Stimulated activated CD4-positive, alpha-beta T cell treated with anti-CD3 and anti-CD28 coated beads, Interleukin-1b, Interleukin-23, amount 100 ng/mL, for 4 hours (primary cell): ENCODE measurements at regions not wholly inside any gene's neighbourhood (a gene's known extent, or its start where the extent isn't known, plus 50 kb on each side); places are given as distances from the start of the nearest gene placed in this dataset.

Source experiments
- DNase-seq, 2 donors: peaks; one replicate each; pipeline ENCODE4 v3.0.0-alpha.2; 2020; ENCODE audit warnings: low read depth in 2 of 2

DNA sequence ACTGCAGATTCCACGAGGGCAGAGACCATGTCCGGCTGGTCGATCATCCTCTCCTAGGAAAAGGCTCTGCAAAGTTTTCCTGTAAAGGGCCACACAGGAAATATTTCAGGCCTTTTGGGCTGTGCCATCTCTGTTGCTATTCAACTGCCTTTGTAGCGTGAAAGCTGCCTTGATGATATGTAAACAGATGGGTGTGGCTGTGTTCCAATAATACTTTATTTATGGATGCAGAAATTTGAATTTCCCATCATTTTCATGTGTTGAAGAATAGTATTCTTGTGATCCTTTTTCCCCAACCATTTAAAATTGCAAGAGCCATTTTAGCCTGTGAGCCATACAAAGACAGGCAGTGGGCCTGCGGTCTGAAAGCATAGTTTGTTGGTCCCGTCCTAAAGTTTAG is 950.7 kb upstream of the RBFOX1 start:
- no peak for DNase-seq

DNA sequence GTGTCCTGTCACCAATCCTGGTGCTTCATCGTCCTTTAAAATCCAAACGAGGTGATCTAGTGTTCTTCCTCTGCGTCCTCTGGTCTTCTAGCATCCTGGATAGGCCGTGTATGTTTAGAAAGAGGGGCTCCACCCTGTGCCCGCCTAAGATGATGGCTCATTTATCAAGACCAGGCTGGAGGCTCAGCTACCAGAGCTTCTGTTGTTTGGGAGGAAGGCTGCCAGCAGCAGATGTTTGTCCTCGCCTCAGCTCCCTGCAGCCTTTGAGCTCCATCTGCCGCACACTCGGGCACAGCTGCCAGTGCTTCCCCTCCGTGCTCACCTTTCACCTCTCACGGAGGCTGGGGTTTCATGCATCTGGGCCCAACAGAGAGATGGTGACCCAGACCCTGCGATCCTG is 954.7 kb upstream of the RBFOX1 start:
- DNase-seq, result no peak

DNA sequence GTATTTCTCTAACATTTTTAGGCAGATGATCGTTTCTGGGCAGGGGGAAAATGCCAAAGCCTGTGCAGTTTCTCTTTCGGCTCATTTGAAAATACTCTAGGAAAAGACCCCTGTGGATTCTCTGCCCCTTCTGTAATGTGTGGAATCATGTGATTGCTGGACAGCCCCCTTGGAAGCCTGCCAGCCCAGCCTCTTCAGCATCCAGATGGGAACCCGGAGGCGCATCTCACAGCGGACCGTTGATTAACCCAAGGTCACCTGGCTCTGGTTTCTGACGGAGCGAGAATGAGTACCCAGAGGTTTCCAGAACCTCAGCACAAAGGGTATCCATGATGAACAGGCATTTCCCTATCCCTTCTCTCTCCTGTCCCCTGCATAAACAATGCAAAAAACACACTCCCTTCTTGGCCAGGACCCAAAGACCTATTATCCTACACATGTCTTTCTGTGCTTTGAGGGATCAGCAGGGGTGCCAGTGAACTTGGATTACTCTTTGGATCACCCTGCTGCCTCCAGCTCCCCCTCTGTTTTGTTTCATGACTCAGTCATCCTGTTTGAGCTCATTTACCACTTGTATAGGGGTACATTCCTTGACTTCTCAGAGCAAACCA is 957.1 kb upstream of the RBFOX1 start:
- DNase-seq, result no peak

DNA sequence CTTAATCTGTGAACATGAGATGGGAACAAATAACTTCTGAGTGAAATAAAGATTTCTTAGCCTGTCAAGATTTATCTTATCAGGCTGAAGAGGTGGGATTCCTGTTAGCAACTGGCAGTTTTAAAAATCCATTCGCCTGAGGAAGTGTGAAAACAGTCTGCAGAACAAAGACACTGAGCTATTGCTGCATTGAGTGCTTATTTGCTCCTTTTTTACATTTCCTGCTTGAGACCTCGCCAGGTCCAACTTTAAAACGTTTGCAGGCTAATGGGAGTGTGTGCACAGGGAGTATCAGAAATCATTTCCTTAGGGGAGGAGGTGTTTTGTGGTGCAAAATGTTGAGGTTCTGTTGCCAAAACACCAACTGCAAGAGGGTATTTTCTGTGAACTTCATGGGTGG is 957.8 kb upstream of the RBFOX1 start:
- DNase-seq, result no peak

DNA sequence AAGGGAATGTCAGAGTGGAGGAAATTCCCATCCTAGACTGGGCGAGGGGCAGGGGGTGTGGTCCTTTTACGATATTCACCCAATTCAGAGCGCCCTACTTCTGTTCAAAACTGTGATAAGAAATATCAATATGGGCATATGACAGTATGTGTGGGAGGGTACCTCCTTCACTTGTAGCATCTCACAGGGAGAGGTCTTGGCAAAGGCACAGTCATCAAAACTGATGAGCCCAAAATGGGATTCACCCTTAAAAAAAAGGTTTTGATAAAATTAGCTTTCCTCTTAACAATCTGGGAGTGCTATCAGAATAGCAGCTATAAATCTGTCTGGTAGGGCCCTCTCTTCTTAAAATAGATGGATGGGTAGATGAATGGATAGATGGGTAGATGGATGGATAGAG is 967.8 kb upstream of the RBFOX1 start:
- DNase-seq, result no peak

DNA sequence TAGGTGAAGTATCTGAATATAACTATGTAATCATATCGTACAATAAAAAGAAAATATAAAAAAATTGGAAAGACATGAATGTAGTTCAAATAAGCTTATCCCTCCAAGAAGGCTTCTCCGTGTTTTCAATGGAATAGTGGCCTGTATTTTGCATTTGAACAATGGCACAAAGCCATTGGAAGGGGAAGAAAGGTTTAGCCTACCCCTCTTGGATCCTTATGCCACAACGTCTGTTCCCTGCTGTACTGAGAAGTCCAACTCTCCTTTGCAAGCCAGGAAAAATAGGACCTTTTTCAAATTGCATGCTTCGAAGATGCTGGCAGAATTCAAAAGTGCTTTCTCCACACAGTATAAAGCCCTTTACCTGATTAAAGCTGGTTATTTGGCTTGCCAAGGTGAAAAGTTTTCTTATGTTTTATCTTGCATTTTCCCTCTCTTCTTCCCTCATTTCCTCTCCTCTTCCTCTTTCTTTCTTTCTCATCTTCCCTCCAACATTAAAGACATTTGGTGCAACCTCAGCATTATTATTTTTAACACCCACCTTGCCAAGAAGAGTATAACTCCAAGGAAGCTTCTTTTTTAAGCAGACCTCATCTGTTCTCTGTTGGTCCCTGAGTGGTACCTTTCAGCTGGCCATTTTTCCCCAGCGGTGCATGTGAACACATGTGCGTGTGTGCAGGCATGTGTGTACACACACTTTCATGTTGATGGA is 968.6 kb upstream of the RBFOX1 start:
- no peak for DNase-seq

DNA sequence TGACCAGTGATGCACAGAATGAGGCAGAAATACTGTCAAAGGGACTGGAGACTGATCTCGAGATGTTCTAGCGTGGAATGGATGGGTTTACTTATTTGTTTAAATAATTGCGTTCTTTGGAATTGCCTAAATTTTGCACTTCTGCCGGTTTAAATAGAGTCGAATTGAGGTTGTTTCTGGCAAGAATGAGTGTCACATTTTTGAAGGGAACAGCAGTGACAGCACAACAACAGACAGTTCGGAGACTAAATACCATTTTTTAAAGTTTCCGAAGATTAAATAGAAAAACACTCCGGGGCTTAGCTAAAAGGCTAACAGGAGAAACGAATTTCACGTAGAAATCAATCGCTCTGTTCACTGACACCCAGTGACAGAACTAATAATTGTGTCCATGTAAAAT is 969.2 kb upstream of the RBFOX1 start:
- DNase-seq, result no peak

DNA sequence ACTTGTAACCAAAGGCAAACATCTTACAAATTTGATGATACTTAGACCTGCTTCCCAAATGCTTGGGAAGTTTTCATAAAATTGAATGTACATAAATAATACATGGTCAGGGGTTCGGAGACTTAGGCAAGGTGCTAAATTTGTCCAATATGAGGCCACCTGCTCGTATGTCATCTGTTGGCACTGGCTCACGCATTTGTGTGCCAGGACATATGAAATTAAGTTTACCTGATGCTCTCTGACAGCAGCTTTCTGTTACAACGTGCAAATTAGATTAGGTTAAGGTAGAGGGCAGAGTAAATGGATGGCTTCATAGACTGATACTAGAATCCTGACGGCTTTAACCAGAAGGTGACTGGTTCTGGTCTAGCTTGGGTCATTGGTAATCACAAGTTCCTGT is 970.3 kb upstream of the RBFOX1 start:
- no peak for DNase-seq

DNA sequence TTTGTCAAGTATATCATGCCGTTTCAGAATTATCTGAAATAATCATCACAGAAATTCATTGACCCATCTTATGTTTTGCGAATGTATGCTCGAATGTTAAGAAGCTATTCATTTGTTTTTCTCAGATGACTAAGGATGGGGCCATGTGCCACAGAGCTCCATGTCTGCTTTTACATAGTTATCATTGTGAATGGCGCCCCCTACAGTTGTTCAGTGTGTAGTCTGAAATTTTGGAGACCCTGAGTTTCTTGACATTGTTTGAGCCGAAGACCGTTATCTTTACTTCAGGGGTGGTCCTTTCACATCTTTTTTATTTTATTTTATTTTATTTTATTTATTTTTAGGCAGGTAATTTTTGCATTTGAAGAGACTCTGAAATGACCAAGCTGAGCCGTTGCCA is 972.0 kb upstream of the RBFOX1 start:
- DNase-seq, result no peak

DNA sequence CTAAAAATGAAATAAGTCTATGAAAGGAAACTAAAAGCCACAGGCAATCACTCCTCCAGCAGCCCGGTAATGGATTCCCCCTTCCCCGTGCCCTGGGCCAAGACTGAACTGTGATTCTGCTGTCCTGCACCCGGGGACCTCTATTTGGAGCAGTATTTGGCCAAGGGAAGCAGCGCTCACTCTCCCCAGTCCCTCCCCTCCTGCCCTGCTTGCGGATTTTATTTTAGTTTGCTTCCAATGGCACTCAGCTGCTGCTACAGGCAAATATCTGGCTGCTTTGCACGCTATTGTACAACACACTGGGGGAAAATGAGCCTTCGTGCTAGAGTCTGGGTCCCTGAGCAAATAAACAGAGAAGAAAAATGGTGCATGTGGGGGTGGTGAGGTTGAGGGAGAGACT is 975.7 kb upstream of the RBFOX1 start:
- DNase-seq, result no peak

DNA sequence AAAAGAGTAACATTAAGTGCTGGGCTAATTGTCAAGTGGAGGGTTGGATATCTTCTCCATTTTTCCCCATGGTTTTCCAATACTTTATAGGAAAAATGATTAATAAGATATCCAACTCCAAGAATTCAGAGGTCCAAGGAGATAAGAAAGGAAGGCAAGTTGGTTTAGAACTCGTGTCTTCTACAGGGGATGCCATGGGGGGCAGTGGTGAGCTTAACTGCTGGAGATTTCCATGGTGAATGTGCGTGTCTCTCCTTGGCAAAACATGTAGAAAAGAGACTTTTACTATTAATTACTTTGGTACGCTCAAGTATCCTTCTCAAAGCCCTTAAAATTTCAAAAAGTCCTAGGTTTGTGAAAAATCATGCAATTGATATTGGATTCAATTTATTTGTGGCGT is 982.9 kb upstream of the RBFOX1 start:
- no peak for DNase-seq

DNA sequence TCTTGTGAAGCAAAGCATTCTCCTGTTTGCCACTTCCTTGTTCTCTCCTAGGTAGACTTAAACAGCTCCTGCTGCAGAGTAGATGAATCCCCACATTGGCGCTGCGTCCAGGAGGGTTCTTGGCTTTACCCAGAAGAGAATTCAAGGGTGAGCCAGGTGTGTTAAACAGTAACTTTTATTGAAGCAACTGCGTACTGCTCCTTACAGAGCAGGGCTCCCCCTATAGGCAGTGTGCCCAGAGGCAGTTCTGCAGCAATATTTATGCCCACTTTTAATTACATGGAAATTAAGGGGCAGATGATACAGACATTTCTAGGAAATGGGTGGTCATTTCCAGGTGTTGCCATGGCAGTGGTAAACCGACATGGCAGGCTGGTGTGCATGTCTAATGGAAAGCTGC is 987.6 kb upstream of the RBFOX1 start:
- DNase-seq, result no peak

DNA sequence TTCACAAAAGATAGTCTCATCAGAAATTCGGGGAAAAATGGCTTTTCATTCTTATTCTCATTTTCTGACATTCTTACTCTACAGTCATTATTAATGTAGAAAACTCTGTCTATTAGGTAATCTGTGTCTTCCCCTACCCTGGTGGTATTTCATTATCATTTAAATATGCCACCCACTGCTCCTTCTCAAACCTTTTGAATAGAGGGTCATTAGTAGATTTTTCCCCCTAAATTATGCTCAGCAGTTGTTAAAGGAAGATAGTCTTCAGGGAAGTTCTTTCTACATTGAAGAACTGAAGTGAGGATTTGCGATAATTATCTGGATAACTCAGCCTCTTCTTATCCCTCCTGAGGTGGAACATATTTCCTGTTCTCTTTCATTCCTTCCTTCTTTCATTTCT is 989.5 kb upstream of the RBFOX1 start:
- DNase-seq, result no peak

DNA sequence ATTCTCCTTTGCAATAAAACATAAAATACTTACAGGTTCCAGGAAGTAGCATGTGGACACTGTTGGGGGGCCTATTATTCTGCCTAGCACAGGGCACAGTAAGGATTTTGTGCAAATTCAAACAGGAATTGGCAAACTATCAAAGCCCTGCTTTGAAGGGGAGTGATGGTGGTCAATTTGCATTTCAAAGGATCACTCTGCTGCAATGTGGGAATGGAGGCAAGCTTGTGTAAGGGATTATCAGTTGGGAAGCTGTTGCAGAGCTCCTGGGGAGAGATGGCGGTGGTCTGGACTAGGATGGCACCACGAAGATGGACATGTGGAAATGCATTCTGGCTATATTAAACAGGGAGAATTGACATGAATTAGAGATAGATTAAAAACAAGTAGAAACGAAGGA is 990.7 kb upstream of the RBFOX1 start:
- DNase-seq, result no peak

DNA sequence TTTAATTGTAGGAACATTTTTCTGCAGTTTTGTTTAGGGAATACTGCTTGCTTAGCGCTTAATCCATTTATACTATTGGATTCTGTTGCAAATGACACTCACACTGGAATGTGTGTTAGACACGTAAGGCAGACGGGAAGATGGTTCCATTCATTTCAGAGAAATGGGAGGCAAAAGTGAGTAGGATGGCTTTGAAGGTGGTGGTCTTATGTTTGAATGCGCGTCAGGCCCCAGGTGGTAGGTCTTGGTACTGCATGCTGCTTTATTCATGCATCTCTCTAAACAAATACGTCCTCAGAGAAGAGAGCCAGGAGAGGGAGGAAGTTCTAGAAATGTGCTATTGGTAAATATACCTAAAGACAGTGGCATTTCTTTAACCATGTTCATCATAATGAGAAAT is 997.6 kb upstream of the RBFOX1 start:
- DNase-seq, result no peak

DNA sequence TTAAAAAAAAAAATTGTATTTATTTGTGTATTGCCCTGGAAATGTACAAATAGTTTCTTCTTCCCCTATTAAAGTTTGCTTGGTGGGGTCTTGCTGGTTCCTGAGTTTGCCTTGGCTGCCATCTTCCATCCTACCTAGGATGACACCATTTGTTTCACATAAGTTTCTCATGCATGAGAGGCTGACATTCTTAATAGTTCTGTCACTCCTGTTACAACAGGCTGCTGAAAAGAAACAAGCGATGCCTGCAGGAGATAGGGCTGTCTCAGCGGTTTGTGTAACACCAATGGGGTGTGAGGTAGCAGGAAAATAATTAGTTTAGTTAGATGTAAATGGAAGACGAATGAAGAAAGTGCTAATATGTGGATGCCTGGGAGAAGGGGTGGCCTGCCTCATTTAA is 1000.9 kb upstream of the RBFOX1 start:
- DNase-seq, result no peak

DNA sequence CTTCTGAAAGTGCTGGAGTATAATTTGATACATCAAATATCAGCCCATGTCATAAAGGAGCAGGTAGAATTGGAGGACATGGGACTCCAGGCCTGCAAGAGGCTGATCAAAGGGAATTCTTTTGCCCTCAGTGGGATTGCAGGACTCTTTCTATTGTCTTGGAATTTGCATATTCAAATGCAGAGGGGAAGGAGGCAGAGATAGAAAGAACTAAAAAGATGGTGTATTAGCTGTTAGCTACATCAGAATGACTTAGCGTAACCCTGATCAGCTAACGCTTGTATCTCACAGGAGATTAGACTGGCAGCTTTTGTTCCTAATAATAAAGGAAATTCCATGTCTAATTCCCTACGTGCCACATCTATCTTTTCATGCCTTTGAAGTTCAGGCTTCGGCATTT is 1014.7 kb upstream of the RBFOX1 start:
- DNase-seq, result no peak

DNA sequence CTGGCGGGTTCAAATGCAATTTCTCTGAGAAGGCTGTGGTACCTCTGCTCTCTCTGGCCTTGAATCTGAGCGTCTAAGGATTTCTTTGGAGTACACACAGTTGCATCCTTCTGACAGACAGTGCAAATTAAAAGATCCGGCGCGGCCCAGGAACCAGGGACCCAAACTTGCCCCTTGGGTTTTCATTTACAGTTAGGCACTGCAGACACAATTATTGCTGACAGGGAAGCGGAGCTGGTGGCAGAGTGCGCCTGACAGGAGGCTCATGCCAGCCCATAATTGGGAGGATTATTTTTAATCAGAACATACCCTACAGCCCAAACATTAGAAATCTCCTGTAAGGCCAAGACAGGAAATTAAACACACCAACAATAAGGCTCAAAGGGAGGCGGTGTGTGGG is 1023.4 kb upstream of the RBFOX1 start:
- DNase-seq, result no peak

DNA sequence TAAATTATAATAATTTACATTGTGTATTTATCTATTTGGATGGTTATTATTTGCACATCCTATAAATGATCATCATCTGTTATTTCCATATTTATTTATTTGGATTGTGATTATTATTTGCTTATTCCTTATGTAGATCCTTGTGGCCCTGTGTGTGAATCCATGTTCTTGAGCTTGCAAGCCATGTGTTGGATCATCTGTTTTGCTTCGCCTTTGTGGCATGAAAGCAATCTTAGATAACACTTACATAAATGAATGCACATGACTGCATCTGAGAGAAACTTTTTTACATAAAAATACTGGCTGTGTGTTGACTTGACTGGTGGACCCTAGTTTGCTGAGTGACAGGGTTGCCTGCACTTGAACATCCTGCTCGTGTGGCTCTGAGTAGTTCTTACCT is 1024.5 kb upstream of the RBFOX1 start:
- DNase-seq, result no peak

DNA sequence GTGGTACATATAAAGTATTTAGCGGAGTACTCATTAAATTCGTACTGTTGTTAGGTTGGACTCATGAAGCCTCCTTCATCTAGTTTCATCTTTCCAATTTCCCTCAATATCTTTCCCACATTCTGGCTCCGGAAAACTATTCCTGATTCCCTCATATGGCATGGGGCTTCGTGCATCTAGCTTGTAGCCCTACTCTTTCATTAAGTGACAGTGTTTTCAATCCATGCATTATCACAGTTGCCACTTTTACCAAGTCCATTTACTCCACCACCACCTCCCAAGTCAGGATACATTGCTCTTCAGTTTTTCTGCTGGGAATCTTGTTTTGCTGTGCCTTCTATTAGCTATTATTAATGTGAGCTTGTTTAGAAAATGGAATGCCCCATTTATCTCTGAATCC is 1032.1 kb upstream of the RBFOX1 start:
- DNase-seq, result no peak

DNA sequence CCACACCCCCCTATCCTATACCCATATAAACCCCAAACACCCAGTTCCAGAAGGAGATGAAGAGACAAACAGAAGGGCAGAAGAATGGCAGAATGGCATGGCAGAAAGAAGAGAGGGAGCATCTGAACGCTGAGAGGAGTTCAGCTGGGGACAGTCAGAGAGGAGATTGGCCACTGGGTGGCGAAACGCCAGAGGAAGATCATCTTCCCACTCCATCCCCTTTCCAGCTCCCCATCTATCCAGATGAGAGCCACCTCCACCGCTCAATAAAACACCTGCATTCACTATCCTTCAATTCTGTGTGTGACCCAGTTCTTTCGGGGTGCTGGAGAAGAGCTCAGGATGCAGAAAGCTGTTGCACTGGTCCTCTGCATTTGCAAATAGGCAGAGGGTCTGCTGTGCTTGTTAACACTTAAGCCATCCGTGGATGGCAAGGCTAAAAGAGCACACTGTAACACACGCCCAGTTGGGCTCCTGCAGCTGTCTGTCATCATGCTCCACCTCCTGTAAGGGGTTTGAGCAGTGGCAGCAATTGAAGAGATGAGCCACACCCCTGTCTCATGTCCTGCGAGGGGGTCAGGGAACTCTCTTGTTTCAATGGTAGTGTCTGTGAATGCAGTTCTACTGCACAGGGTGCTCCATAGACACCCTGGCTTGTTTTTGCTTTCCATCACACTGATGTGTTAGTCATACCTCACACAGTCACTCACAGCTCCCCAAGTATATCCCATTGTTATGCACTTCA is 1034.8 kb upstream of the RBFOX1 start:
- DNase-seq, result no peak

DNA sequence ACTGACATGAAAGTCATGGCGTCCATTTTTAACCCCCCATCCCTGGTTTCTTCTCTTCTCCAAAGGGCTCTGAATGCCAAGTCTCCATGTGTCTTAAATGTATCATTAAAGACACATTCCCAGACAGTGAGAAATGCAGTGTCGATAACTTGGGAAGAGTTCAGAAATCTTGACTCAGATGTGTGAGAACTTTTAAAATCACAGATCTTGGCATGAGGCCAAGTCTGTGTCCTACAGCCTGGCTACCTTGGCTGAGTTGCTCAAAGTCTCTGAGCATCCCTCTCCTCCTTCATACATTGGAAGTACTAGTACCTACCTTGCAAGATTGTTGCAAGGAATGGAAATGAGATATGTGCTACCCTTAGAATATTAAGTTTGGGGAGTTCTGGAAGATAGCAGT is 1046.5 kb upstream of the RBFOX1 start:
- no peak for DNase-seq

DNA sequence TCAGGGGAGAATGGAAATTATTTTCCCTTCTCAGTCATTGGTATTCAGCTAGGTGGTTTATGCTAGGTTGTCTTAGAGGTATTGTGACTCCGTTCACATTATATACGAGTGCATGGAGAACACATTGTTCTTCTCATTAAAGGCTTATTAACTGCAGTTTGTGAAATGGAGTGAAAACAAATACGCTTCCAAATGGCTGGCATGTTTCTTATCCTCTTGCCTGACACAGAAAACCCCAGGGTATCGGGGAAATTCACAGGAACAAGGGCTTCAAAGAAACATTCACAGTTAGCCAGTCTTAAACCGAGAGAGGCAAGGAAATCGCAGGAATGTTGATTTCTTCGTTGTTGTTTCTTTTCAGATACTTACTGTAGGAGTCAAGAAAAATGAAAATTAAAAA is 1047.9 kb upstream of the RBFOX1 start:
- no peak for DNase-seq
